Kidney (tissue), 13 donors: ENCODE measurements at regions not wholly inside any gene's neighbourhood (a gene's known extent, or its start where the extent isn't known, plus 50 kb on each side); places are given as distances from the start of the nearest gene placed in this dataset.

ENCODE experiments used
- DNase-seq, 5 donors: peaks; one replicate each; pipeline ENCODE4 v3.0.0-alpha.2; 2013 to 2020
- FAIRE-seq: peaks from 2 replicates; lab custom pipeline; 2012; peaks lifted over from hg19 to GRCh38; lab: Jason Lieb, UNC
- H3K27ac ChIP-seq, 2 donors: one replicate each; pipeline ENCODE4 v1.7.0; 2013; ENCODE audit warnings: low read depth in 2 of 2, low read length in 2 of 2, inconsistent platforms in 1 of 2
- H3K27me3 ChIP-seq: one replicate; pipeline ENCODE4 v1.7.1; 2013; ENCODE audit warnings: low read length, inconsistent platforms; ENCODE audit not compliant: control insufficient read depth, insufficient read depth
- H3K36me3 ChIP-seq, 3 donors: one replicate each; pipeline versions ENCODE4 v1.7.0 to v1.7.1; 2013; ENCODE audit warnings: low read length in 3 of 3, control low read depth in 1 of 3, inconsistent platforms in 1 of 3; ENCODE audit not compliant: insufficient read depth in 3 of 3, control insufficient read depth in 2 of 3
- H3K4me1 ChIP-seq, 3 donors: one replicate each; pipeline versions ENCODE4 v1.7.0 to v1.7.1; 2013; ENCODE audit warnings: low read length in 3 of 3, inconsistent platforms in 1 of 3, low read depth in 1 of 3; ENCODE audit not compliant: control insufficient read depth in 2 of 3, insufficient read depth in 2 of 3
- H3K4me3 ChIP-seq, 3 donors: one replicate each; pipeline versions ENCODE4 v1.7.0 to v1.8.1; 2013; ENCODE audit warnings: low read length in 3 of 3, control low read depth in 1 of 3, inconsistent platforms in 1 of 3
- H3K9ac ChIP-seq, 3 donors: one replicate each; pipeline versions ENCODE4 v1.7.0 to v1.7.1; 2013; ENCODE audit warnings: low read length in 3 of 3, control low read depth in 1 of 3, inconsistent platforms in 1 of 3
- H3K9me3 ChIP-seq, 3 donors: one replicate each; pipeline versions ENCODE4 v1.7.0 to v1.7.1; 2013; ENCODE audit warnings: low read length in 3 of 3, control low read depth in 1 of 3, inconsistent platforms in 1 of 3; ENCODE audit not compliant: control insufficient read depth in 2 of 3, insufficient read depth in 1 of 3
- intact Hi-C: fragments of 100-400 bp; cut with DNase I; formaldehyde crosslinking; loops from one replicate; pipeline ENCODE4 v1.11.1; 2022
- TF ChIP-seq, protein P1 (sequence below): IDR thresholded peaks from 3 replicates; pipeline ENCODE4 v1.5.1; 2012; ENCODE audit warnings: mild to moderate bottlenecking, moderate library complexity, borderline replicate concordance; ENCODE audit not compliant: insufficient read depth; ENCODE audit errors: extremely low read depth
- donor health status: control.
- donor health status: control.
- donor health status: control.
- donor health status: control.
- donor health status: control.
- donor health status: DM: yes; HTN: yes; CAD: no.
- donor health status: Normal renal cell carcinoma (clear cell type).

DNA sequence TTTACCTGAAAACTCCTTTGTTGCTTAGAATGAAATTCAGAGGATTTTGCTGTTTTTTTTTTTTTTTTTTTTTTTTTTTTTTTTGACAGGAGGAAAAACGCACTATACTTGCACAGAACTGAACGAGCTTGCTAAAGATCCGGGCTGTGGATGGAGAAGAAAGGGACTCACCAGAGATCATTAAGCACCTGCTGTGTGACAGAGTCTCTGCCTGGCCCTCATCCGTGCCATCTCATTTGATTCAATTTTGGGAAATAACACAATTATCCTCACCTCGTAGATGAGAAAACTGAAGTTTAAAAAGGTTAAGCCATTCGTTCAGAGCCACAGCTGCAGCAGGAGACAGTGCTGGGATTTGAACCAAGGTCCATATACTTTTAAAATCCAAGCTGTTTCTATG, 775.4 kb upstream of the ID2 start:
- Histone ChIP-seq H3K9ac (no peak overlapping the region), H3K27me3 (no peaks in the 10 kb centered on the region), H3K36me3 (no peaks in the 10 kb centered on the region), H3K4me1 (no peaks in the 10 kb centered on the region), H3K27ac (no peak overlapping the region), H3K4me3 (no peak overlapping the region), H3K9me3 (no peaks in the 10 kb centered on the region)
- DNase-seq: no peak
- TF ChIP-seq, protein P1, sequence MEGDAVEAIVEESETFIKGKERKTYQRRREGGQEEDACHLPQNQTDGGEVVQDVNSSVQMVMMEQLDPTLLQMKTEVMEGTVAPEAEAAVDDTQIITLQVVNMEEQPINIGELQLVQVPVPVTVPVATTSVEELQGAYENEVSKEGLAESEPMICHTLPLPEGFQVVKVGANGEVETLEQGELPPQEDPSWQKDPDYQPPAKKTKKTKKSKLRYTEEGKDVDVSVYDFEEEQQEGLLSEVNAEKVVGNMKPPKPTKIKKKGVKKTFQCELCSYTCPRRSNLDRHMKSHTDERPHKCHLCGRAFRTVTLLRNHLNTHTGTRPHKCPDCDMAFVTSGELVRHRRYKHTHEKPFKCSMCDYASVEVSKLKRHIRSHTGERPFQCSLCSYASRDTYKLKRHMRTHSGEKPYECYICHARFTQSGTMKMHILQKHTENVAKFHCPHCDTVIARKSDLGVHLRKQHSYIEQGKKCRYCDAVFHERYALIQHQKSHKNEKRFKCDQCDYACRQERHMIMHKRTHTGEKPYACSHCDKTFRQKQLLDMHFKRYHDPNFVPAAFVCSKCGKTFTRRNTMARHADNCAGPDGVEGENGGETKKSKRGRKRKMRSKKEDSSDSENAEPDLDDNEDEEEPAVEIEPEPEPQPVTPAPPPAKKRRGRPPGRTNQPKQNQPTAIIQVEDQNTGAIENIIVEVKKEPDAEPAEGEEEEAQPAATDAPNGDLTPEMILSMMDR: no peak
- intact Hi-C loops: no loop called here
- no peak for FAIRE-seq

- DNase-seq: no peak
- Histone ChIP-seq H3K27ac (no peak overlapping the region), H3K4me1 (no peaks in the 10 kb centered on the region), H3K4me3 (no peak overlapping the region), H3K9me3 (no peaks in the 10 kb centered on the region), H3K9ac (no peak overlapping the region), H3K36me3 (no peaks in the 10 kb centered on the region), H3K27me3 (no peaks in the 10 kb centered on the region)
- TF ChIP-seq, protein P1: no peak
- FAIRE-seq: no peak
- intact Hi-C loops: no loop called here
Observed at GRCh38 chr2:7907041-7907440, 774.8 kb upstream of the ID2 start.

- FAIRE-seq: no peak
- intact Hi-C loops: no loop called here
Observed at GRCh38 chr2:7910752-7911151, 771.1 kb upstream of the ID2 start.

More at GRCh38 chr2:7910752-7911151, 771.1 kb upstream of the ID2 start:
- no peak for DNase-seq
- Histone ChIP-seq H3K4me1 (no peaks in the 10 kb centered on the region), H3K9me3 (no peaks in the 10 kb centered on the region), H3K27ac (no peak overlapping the region), H3K9ac (no peak overlapping the region), H3K4me3 (no peak overlapping the region), H3K27me3 (no peaks in the 10 kb centered on the region), H3K36me3 (no peaks in the 10 kb centered on the region)
- TF ChIP-seq, protein P1: no peak
